Sigmoid colon (tissue), 6 donors: ENCODE measurements at regions not wholly inside any gene's neighbourhood (a gene's known extent, or its start where the extent isn't known, plus 50 kb on each side); places are given as distances from the start of the nearest gene placed in this dataset.
"Not testable (repeated sequence)": the region's sequence is repeated elsewhere in the genome, so short reads cannot be mapped to it uniquely, and the experiment has no call there.

Source experiments
- DNase-seq: peaks from one replicate; pipeline ENCODE4 v3.0.0-alpha.2; 2019
- H3K27ac ChIP-seq, 4 donors: fragments of 200-600 bp; sonication (generic); one replicate each; pipeline ENCODE4 v1.5.1; 2016 to 2019; ENCODE audit warnings: mild to moderate bottlenecking in 1 of 4
- H3K27me3 ChIP-seq, 3 donors: fragments of 200-600 bp; sonication (generic); one replicate each; pipeline ENCODE4 v1.5.1; 2019; ENCODE audit warnings: mild to moderate bottlenecking in 1 of 3
- H3K36me3 ChIP-seq, 4 donors: fragments of 200-600 bp; sonication (generic); one replicate each; pipeline ENCODE4 v1.5.1; 2016 to 2019
- H3K4me1 ChIP-seq, 4 donors: fragments of 200-600 bp; sonication (generic); one replicate each; pipeline ENCODE4 v1.5.1; 2017 to 2019
- H3K4me3 ChIP-seq, 4 donors: fragments of 200-600 bp; sonication (generic); one replicate each; pipeline ENCODE4 v1.5.1; 2017 to 2019; ENCODE audit warnings: mild to moderate bottlenecking in 2 of 4, moderate library complexity in 1 of 4
- H3K9me3 ChIP-seq, 4 donors: fragments of 200-600 bp in 3 of 4; sonication (generic) in 3 of 4; one replicate each; pipeline versions ENCODE4 v1.5.1 to v1.6.1; 2013 to 2019
- EP300 ChIP-seq, 4 donors: sonication (generic); formaldehyde crosslinking; IDR thresholded peaks; one replicate each; pipeline ENCODE4 v1.6.1; 2017; ENCODE audit warnings: antibody characterized with exemption in 4 of 4
- POLR2A ChIP-seq, 2 donors: fragments of 450-650 bp; IDR thresholded peaks; one replicate each; pipeline ENCODE4 v1.6.1; 2016; ENCODE audit warnings: antibody characterized with exemption in 2 of 2, mild to moderate bottlenecking in 2 of 2, moderate library complexity in 2 of 2
- POLR2AphosphoS5 ChIP-seq, 4 donors: sonication (generic); formaldehyde crosslinking; IDR thresholded peaks; one replicate each; pipeline ENCODE4 v1.6.1; 2017; ENCODE audit warnings: antibody characterized with exemption in 4 of 4
- WGBS, 2 donors: extraction: QIAGEN DNeasy Blood & Tissue Kit; methylation state at CpG; one replicate each; pipeline ENCODE4 v1.1.7; 2013; 5-methylcytosine and 5-hydroxymethylcytosine counted together
- intact Hi-C: fragments of 100-400 bp; cut with DNase I; formaldehyde crosslinking; loops from one replicate; pipeline ENCODE4 v1.15.1; 2023
- TF ChIP-seq, protein P1 (sequence below), 4 experiments: fragments of 450-650 bp in 3 of 4; fragments of 200-600 bp in 1 of 4; IDR thresholded peaks; one replicate each; pipeline ENCODE4 v1.5.1; 2016 to 2019; ENCODE audit warnings: antibody characterized with exemption in 4 of 4, mild to moderate bottlenecking in 3 of 4, moderate library complexity in 2 of 4
- donor health status: healthy with polysubstance abuse.
- donor health status: healthy.

DNA sequence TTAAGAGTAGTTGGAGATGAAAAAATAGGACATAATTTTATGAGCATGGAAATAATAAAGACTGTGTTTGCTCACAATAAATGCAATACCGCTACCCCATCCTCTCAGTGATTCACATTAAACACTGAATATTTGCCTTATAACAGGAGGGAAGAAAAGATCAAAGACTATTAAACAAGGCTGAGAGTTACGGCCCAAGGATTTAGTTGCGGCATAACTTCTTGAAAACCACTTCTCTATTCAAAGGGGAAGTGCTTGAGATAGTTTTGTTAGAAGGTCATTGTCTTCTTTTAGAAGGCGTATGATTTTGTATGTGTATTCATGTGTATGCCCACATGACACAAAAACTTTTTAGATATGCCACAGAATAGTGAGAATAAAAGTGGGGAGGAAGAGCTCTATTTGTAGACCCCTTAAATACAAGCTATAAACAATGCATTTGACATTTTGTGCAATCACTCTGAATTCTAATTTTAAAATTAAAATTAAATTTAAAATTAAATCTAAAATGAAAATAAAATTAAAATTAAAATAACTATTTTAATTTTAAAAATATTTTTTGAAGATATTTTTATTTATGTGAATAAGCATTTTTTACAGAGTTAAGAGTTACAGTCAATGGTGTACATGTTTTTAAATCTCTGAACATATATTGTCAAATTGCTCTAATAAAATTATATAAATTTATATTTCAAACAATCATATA is 986.6 kb upstream of the ADAMTS5 start:
- no peak for DNase-seq
- Histone ChIP-seq H3K4me1 (no peaks in the 10 kb centered on the region), H3K27me3 (no peaks in the 10 kb centered on the region), H3K27ac (no peak overlapping the region), H3K9me3 (peaks cover 0 to 3% (median 0%) of the 10 kb centered on the region in 4 donors), H3K4me3 (no peak overlapping the region), H3K36me3 (no peaks in the 10 kb centered on the region)
- 48 to 75% methylated on average over 4 of the region's 4 CpGs for WGBS, 2 donors
- intact Hi-C loops: no loop called here
- TF ChIP-seq POLR2A (IDR thresholded peaks at IDR 0.05): no peak
- TF ChIP-seq, protein P1, sequence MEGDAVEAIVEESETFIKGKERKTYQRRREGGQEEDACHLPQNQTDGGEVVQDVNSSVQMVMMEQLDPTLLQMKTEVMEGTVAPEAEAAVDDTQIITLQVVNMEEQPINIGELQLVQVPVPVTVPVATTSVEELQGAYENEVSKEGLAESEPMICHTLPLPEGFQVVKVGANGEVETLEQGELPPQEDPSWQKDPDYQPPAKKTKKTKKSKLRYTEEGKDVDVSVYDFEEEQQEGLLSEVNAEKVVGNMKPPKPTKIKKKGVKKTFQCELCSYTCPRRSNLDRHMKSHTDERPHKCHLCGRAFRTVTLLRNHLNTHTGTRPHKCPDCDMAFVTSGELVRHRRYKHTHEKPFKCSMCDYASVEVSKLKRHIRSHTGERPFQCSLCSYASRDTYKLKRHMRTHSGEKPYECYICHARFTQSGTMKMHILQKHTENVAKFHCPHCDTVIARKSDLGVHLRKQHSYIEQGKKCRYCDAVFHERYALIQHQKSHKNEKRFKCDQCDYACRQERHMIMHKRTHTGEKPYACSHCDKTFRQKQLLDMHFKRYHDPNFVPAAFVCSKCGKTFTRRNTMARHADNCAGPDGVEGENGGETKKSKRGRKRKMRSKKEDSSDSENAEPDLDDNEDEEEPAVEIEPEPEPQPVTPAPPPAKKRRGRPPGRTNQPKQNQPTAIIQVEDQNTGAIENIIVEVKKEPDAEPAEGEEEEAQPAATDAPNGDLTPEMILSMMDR (IDR thresholded peaks at IDR 0.05): no peak
- TF ChIP-seq EP300 (IDR thresholded peaks at IDR 0.05): no peak
- TF ChIP-seq POLR2AphosphoS5 (IDR thresholded peaks at IDR 0.05): no peak

DNA sequence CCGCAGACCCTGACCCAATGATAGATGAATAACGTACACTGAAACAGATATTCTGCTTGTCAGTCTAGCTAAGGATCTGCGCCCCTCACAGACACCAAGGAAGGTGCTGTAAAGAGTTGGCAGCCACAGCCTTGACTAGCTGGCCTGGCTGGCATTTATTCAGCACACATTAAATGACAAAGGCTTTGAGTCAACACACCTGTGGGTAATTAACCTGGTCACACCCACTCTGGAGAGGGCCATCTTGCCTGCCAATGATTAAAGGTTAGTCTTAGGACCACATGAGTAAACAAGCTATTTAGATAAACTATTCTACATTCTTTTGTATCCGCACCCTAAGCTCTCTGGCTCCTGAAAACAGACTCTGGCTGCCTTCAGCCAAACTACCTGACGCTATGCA is 982.2 kb upstream of the ADAMTS5 start:
- intact Hi-C loops, H3K4me1 ChIP-seq, H3K27ac ChIP-seq, H3K36me3 ChIP-seq, H3K4me3 ChIP-seq, H3K27me3 ChIP-seq, H3K9me3 ChIP-seq, DNase-seq: not testable (repeated sequence)
- WGBS, 2 donors: 58 to 84% methylated on average over 5 of the region's 5 CpGs

- DNase-seq, H3K4me3 ChIP-seq, intact Hi-C loops, H3K27ac ChIP-seq, H3K36me3 ChIP-seq, H3K4me1 ChIP-seq, H3K9me3 ChIP-seq, H3K27me3 ChIP-seq: not testable (repeated sequence)
- WGBS, 2 donors: 79 to 100% methylated on average over 1 of the region's 1 CpG
These were observed 963.4 kb upstream of the ADAMTS5 start for GRCh38 chr21:27930108-27930767.

DNA sequence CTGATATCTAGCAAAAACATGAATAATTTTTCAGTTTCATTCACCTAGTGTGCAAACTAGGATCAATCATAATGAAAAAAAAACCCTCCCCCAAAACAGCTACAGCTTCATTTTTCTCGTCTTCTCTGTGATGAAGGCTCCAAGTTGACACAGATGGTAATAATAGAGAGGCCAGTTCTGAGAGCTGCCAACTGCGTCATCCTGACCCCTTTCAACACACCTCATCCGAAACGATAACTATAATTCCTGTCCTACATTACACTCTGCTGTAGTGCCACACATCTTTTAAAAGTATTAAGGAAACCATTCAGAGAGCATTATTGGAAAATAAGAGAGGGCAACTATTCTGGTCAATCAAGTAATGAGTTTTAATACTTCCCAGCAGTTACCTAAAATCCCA is 962.3 kb upstream of the ADAMTS5 start:
- H3K4me1 ChIP-seq, H3K27ac ChIP-seq, intact Hi-C loops, H3K27me3 ChIP-seq, DNase-seq, H3K4me3 ChIP-seq, H3K9me3 ChIP-seq, H3K36me3 ChIP-seq: not testable (repeated sequence)
- WGBS, 2 donors: 84 to 91% methylated on average over 4 of the region's 4 CpGs

DNA sequence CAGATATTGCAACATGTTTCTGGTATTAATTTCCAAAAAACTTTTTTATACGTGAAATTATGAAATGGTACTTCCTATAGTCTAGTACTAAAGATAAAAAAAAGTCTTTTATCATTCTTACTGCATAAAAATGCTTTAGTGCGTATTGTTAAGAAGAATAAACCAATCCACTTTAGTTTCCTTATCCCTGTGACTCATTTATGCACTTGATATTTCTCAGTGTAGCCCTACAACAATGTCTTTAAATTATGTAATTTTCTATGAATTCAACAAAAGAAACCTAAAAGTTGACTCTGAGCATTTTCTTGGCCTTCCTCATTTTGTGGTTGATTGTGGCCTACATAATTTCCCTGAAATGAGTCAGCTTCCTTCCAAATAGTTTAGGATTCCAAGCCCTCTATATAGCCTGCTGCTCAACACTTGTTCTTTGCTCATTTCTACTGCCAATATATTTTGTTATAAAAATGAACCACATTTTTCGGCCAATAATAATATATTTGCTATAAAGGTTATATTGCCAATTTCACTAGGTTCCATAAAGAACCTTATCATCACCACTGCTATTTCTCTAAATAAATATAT is 961.7 kb upstream of the ADAMTS5 start:
- H3K4me3 ChIP-seq, H3K27me3 ChIP-seq, H3K27ac ChIP-seq, H3K9me3 ChIP-seq, DNase-seq, intact Hi-C loops, H3K36me3 ChIP-seq, H3K4me1 ChIP-seq: not testable (repeated sequence)
- WGBS, 2 donors: 61 to 82% methylated on average over 3 of the region's 3 CpGs

- H3K4me1 ChIP-seq, H3K4me3 ChIP-seq, H3K9me3 ChIP-seq, intact Hi-C loops, H3K27me3 ChIP-seq, H3K36me3 ChIP-seq, DNase-seq, H3K27ac ChIP-seq: not testable (repeated sequence)
- WGBS, 2 donors: 0 to 86% methylated on average over 1 of the region's 1 CpG
These were observed 954.5 kb upstream of the ADAMTS5 start for GRCh38 chr21:27921421-27921820.

- H3K4me3 ChIP-seq, H3K27ac ChIP-seq, DNase-seq, H3K4me1 ChIP-seq, H3K27me3 ChIP-seq, H3K36me3 ChIP-seq, H3K9me3 ChIP-seq, intact Hi-C loops: not testable (repeated sequence)
These were observed 951.1 kb upstream of the ADAMTS5 start for GRCh38 chr21:27917966-27918365.

DNA sequence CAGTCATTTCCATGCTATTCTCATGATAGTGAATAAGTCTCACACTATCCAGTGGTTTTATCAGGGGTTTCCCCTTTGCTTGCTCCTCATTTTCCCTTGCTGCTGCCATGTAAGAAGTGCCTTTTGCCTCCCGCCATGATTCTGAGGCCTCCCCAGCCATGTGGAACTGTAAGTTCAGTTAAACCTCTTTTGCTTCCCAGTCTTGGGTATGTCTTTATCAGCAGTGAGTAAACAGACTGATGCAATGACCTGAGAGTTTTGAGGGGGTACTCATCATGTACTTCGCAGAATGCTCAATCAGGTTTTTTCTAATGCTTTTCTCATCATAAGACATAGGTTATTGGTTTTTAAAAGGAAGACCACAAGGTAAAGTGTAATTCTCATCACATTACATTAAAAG is 949.4 kb upstream of the ADAMTS5 start:
- H3K9me3 ChIP-seq, H3K27me3 ChIP-seq, H3K4me3 ChIP-seq, H3K4me1 ChIP-seq, DNase-seq, H3K36me3 ChIP-seq, intact Hi-C loops, H3K27ac ChIP-seq: not testable (repeated sequence)
- 83 to 91% methylated on average over 2 of the region's 2 CpGs for WGBS, 2 donors

GRCh38 chr21:27912133-27912532 is 945.2 kb upstream of the ADAMTS5 start:
- DNase-seq, H3K4me3 ChIP-seq, H3K36me3 ChIP-seq, H3K9me3 ChIP-seq, H3K4me1 ChIP-seq, H3K27ac ChIP-seq, intact Hi-C loops, H3K27me3 ChIP-seq: not testable (repeated sequence)
- WGBS, 2 donors: 57 to 87% methylated on average over 2 of the region's 2 CpGs

- DNase-seq, intact Hi-C loops: not testable (repeated sequence)
These were observed 942.6 kb upstream of the ADAMTS5 start for GRCh38 chr21:27909487-27909886.

DNA sequence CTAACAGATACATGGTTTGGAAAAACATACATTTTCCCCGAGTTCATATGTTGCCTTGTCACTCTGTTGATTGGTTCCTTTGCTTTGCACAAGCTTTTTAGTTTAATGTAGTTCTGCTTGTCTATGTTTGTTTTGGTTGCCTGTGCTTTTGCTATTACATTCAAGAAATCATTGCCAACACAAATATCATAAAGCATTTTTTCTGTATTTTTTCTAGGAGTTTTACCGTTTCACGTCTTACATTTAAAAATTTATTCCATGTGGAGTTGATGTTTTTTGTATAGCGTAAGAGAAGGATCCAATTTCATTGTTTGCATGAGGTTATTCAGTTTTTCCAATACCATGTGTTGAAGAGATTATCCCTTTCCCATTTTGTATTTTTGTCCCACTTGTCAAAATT is 941.9 kb upstream of the ADAMTS5 start:
- H3K4me1 ChIP-seq, H3K27me3 ChIP-seq, H3K4me3 ChIP-seq, intact Hi-C loops, H3K36me3 ChIP-seq, H3K27ac ChIP-seq, DNase-seq, H3K9me3 ChIP-seq: not testable (repeated sequence)
- 80 to 92% methylated on average over 4 of the region's 4 CpGs for WGBS, 2 donors

More at GRCh38 chr21:27909487-27909886, 942.6 kb upstream of the ADAMTS5 start:
- not testable (repeated sequence) for H3K36me3 ChIP-seq, H3K9me3 ChIP-seq, H3K27me3 ChIP-seq, H3K27ac ChIP-seq, H3K4me3 ChIP-seq, H3K4me1 ChIP-seq
